ENCODE measurements at regions not wholly inside any gene's neighbourhood (a gene's known extent, or its start where the extent isn't known, plus 50 kb on each side); places are given as distances from the start of the nearest gene placed in this dataset.
A peak's percentile ranks its signal among the peaks of the same experiment; 100 is the strongest.

DNA sequence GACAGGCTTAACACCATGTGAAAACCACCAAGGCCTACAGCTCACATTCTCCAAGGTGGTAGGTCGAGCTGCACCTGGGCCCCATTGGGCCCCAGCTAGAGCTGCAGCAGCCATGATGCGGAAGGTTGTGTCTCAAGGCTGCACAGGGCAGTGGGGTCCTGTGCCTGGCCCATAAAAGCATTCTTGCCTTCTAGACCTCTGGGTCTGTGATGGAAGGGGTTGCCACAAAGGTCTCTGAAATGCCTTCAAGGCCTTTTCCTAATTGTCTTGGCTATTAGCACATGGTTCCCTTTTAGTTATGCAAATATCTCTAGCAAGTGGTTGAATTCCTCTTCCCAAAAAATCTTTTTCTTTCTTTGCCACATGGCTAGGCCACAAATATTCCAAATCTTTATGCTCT, 52.5 kb upstream of the C11orf58 start:
- no peak for DNase-seq (ENCODE audit: low spot score)

DNA sequence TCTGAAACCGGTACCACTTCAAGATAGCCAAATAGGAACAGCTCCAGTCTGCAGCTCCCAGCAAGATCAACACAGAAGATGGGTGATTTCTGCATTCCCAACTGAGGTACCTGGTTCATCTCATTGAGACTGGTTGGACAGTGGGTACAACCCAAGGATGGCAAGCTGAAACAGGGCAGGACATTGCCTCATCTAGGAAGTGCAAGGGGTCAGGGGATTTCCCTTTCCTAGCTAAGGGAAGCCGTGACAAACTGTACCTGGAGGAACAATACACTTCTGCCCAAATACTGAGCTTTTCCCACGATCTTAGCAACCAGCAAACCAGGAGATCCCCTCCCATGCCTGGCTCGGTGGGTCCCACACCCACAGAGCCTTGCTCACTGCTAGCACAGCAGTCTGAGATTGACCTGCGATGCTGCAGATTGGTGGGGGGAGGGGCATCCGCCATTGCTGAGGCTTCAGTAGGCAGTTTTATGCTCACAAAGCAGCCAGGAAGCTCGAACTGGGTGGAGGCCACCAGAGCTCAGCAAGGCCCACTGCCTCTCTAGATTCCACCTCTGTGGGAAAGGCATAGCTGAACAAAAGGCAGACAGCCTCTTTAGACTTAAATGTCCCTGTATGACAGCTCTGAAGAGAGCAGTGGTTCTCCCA, 59.9 kb upstream of the C11orf58 start:
- no peak for DNase-seq (ENCODE audit: low spot score)

DNA sequence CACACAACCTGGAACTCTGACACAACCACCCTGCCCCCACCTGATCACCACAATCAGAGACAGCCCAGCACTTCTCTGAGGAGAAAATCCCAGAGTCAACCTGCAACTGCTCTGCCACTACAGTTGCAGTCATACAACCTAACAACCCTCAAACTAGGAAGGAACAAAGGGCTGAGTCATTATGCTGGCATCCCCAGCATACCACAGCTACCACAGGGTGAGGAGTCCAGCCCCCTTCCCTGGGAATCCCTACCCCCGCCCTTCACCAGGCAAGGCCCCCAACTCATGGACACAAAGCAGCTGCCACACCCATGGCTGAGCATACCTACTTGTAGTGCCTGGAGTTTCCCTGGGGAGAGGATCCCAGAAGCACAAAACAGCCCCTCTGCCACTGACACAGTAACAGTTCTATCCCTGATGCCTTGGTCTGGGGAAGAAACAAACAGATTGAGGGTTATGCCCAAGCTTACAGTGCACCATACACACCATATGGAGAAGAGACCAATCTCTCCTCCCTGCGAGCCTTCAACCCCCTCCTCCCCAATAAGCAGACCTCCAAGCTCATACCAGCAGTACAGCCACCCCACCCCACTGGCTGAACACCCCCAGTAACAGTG, 68.5 kb upstream of the C11orf58 start:
- DNase-seq (ENCODE audit: low spot score): no peak

DNA sequence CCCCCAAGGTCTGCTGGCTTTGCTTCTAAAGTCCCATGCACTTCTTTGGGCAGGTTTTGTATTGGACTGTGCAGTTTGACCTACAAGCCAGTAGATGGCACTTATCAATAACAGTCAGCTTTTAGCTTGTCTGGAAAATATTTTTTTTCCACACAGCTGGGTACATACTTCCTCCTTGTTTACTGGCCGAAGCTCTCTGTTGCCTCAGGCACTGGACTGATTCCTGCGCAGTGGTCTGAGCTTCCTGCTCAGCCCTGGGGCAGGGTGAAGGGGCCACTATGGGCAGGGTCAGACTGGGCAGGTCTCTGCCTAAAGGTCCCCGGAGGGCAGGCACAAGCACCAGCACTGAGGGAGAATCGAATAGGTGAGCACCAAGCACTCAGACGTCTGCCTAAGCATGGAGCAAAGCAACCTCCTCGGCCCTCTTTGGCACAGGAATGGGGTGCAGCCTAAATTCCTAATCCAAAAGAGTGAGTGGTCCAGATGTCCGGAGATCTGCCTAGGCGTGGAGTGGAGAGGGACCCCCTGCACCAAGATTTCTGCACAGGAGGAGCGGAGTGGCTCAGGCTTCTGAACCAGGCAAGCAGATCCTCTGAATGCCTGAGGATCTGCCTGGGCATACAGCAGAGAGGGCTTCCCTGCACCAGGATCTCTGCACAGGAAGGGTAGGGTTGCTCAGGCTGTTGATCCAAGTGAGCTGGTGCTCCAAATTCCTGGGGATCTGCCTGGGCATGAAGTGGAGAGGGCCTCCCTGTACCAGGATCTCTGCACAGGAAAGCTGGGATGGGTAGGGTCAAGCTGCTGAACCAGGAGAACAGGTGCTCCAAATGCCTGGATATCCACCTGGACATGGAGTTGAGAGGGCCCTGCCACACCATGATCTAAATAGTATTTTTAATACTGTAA, 105.9 kb upstream of the C11orf58 start:
- peak; percentile 45 for DNase-seq (ENCODE audit: low spot score)

DNA sequence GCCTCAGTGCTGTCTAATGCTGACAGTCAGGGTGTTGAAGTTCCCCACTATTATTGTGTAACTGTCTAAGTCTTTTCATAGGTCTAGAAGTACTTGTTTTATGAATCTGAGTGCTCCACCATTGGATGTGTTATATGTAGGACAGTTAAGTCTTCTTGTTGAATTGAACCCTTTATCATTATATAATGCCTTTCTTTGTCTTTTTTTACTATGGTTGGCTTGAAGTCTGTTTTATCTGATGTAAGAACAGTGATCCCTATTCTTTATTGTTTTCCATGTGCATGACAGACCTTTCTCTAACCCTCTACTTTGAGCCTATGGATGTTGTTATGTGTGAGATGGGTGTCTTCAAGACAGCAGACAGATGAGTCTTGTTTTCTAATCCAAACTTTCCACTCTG, 107.8 kb upstream of the C11orf58 start:
- DNase-seq (ENCODE audit: low spot score): no peak

DNA sequence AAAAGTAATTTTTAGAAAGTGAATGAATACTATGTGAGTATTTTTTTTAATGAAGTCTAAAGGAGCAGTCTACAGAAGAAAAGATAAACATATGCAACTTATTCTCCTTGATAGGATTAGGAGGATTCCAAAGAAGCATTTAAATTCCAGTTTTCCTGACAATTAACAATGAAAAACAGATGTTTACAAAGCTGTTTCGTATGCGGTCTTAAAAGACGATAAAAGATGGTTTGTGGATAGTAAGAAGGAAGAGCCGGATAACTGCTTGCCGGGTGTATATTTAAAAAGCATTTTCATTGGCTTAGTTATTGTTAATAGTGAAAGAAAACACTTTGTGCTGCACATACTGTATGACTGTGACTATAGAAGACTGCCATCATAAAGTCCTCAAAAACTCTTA, 120.0 kb upstream of the C11orf58 start:
- no peak for DNase-seq (ENCODE audit: low spot score)

DNA sequence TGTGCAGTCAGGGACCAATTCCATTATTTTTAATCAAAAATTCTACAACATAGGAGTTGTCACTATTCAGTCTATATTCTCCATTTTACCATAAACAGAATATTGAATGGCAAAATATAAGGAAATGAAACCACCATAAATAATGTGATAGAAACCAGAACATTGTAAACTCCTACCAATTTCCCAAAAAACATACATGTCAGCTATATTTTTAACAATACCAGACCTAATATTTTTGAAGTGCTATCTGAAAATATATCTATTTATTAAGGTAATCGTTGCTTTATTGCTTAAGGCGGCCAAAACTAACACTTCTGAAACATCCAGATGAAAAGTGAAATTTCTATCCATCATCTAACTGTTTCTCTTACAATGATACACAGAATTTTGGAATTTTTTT, 123.0 kb upstream of the C11orf58 start:
- DNase-seq (ENCODE audit: low spot score): no peak

DNA sequence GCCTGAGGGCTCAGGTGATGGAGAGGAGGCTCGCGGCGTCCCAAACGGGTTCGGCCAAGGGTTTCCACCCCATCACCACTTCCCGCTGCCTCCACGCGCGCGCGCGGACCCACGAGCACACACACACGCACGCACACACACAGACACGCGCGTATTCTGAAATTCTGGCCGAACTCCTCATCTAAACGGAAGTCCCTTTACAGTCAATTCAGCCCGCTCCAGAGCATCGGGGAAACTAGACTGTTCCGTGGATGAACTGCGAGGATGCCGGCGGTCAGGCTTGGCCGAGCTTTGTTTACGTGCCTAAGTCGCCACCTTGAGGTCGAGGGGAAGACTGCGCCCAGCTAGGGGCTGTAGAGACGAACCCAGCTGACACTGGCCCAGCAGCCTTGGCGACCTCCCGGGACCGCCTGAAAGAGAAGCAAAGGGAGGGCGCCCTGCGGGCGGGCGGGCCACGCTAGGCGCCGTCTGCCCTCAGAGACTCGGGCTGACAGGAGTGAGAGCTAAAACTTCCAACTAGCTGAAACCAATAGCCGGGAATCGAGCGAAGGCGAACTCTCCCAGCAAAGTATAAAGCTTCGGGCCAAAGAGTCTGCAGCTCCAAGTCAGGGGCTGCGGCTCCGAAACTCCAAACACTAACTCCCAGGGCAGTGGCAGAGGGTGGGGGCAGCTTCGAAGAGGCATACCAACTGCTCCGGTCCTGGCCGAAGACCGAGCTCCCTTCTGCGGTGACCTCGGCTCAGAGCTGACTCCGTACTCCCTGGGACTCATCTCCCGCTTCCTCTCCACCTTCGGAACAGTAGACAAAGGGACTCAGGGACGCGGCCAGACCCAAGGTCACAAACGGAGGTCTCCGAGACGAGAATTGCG, 124.7 kb upstream of the C11orf58 start:
- DNase-seq (ENCODE audit: low spot score): peak; percentile 72

DNA sequence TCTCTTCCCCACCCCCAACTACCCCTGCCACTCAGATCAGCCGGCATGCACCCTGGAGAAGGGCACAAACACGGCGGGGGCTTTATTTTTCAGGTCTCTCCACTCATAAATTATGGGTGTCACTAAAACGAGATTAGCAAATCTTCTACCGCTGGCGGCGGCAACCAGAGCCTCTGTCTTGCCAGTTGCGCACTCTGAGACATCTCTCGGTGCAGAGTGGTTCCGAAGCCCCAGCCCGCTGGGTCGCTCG, 125.3 kb upstream of the C11orf58 start:
- no peak for DNase-seq (ENCODE audit: low spot score)

DNA sequence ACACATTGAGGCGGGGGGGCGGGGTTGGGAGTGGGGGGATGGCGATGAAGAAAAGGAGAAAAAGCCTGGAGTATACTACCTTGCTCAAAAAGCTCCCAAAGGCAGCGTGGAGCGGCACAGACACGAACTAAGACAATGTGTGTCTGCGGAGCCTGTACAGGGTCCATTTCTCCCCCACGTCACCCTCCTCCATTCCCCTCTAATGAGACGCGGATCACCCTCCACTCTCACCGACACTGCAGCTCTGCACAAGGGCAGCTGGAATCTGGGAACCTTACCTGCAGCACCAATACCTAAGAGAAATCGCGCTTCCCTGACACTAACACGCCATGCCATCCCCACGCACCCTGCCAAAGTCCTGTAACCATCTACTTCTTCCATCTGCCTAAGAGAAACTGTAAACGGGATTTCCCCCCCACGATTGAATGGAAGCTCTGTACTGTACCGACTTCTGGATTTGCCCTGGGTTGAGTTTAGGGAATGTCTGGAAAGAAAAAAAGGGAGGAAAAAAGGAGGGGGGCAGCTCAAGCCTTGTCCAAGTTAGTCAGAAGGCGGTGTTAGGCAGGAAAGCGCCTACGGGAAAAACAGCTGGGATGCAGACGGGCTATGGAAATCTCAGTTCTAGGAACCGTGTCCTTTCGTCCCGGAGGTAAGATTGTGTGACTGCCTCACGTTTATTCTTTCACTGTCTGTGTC, 125.7 kb upstream of the C11orf58 start:
- DNase-seq (ENCODE audit: low spot score): no peak

DNA sequence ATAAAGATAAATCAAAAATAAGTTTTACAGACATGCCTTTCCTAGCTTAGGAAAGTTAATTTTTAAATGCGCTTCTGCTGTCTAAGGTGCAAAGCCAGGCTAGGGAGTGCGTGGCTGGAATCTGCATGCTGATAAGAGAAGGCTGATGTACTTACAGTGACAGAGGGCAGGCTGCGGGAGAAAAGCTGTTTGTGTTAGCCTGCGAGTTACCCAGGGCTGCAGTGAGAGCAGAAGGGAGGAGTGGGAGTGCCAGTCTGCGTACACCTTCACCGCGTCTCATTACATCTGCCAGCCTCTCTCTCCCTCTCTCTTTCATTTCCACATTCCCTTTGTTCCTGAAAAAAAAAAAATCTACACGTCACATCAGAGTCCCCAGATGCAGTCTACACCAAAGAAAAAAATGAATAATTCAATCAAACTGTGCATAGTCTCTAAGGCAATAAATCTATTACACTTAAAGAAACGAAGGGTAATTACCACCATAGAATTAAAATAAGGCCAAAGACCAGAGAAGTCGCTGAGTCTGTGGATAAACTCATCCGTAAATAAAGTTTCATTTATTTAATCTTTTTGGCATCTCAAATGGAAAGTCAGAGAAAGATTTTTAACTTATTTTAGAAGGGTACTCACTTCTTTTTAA, 126.4 kb upstream of the C11orf58 start:
- no peak for DNase-seq (ENCODE audit: low spot score)

DNA sequence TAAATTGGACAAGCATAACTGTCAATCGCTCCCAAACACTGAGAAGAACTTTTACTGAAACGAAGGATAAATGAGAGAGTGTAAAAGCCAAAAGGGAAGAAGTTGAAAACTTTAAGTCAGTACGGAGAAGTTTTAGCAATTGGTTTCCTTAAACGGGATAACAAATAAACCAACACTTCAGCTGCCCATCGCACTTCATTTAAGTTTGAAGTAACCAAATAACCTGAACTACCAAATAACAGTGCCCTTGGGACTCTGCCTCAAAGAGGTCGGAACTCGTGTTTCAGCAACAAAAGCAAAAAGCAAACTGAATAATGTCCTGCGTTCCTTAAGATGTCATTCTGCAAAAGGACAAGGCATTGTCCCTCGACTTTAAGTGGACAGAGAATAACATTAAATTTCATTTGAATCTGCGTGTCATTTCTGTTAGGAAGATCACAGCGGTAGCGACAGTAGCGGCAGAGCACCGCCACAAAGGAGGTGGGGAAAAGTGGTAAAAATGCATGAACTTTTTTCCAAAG, 127.0 kb upstream of the C11orf58 start:
- no peak for DNase-seq (ENCODE audit: low spot score)

DNA sequence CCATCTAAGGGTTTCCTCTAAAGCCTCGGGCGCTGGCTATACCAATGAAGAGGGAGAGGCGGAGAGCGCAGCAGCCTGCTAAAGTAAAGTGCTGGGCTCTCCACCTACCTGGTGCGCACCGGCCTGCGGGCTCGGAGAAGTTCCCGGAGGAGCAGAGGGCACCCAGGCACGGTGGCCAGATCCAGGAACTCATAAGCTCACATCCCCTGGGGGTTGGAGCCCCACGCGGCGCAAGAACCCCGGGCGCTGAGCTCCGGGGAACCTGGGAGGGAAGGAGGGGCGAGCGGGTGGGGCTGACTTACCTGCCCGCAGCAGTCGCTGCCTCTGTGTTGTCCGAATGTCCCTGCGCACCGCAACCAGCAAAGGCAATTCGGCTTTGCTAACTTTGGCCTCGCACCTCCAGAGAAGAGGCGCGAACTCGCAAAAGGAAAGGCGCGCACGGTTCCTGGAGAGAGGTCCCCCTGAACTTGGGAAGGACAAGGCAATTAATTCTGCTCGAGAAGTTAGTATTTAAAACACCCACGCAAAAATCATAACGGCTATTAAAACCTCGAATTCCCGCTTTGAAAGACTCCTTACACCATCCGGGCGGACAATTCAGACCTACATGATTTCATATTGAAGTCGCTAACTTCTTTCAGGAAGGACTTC, 127.6 kb upstream of the C11orf58 start:
- no peak for DNase-seq (ENCODE audit: low spot score)

DNA sequence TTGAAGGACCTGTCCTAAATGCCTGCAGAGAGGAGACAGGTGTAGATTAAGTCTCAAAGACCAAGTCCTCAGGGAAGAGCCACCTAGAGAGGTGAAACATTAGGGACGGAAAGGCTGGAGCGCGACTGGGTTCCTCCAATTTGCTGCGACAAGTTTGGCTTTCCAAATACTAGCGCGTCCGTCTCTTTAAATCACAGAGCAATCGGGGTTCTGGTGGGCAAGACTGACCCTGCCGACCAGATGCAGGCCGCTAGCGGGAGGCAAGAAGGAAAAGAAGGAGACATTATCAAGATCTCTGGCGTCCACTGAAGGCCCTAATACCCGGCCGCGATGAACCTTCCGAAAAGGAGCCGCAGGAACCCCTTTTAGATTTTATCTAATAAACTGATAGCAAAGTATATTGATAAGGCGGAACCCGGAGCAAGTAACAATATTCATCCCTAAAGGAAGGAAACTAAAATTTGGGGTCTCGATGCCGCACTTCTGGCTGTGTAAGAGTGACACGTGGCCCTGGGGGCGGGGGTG, 128.2 kb upstream of the C11orf58 start:
- no peak for DNase-seq (ENCODE audit: low spot score)

DNA sequence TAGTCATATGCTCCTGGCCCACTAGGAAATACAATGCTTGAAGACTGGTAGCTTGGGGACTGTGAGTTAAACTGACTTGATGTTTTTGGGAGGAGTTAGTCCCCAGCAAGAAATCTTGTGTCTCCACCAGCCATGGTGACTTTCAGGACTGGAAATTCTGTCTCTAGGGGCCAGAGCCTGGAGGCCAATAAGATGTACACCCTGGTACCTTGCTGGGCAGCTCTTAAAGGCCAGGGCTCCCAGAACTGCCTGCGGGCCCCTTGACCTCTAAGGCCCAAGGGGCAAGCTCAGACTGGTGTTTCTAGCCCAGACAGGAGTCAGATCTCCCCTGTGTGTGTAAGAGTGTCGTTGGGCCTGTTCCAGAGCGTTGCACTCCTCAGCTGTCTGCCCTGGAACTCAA, 128.7 kb upstream of the C11orf58 start:
- no peak for DNase-seq (ENCODE audit: low spot score)

DNA sequence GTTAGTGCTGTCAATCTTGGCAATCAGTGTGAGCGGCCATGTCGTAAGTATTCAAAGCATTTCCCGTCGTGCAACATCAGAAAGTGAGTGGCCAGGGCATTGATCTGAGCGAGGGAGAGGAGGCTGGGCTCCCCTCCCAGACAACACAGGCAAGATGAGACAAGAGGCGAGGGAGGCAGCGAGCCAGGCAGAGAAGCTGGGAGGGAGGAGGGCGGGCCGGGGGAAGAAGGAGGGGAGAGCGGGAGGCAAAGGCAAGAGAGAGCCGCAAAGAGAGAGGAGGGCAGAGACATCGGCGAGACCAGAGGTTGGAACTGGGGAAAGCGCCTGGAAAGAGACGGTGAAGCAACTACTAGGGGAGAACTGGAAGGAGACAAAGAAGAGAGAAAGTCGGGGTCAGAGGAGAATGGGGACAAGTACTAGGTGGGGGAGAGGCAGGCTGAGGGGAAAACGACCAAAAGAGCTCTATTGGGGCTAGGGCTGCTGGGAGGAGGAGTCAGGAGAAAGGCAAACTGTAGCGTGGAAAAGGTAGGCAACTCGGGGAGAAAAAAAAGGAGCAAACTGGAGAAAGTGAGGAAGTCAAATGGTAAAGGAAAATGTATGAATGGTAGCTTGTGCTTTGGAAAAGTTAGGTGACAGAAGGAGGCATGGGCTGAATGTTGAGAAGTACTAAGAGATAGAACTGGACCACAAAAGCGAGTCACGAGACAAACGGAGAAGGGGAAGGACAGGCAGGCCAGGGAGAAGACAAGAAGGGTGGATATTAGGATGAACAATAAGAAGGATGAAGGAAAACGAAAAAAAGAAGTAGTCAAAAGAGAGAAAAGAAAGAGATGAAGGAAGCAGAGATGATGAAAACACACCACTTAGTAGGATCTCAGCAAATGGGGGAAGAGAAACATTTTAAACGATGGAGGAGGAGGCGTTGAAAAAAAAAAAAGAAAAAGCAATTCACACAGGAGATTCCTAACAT, 130.5 kb upstream of the C11orf58 start:
- DNase-seq (ENCODE audit: low spot score): no peak

DNA sequence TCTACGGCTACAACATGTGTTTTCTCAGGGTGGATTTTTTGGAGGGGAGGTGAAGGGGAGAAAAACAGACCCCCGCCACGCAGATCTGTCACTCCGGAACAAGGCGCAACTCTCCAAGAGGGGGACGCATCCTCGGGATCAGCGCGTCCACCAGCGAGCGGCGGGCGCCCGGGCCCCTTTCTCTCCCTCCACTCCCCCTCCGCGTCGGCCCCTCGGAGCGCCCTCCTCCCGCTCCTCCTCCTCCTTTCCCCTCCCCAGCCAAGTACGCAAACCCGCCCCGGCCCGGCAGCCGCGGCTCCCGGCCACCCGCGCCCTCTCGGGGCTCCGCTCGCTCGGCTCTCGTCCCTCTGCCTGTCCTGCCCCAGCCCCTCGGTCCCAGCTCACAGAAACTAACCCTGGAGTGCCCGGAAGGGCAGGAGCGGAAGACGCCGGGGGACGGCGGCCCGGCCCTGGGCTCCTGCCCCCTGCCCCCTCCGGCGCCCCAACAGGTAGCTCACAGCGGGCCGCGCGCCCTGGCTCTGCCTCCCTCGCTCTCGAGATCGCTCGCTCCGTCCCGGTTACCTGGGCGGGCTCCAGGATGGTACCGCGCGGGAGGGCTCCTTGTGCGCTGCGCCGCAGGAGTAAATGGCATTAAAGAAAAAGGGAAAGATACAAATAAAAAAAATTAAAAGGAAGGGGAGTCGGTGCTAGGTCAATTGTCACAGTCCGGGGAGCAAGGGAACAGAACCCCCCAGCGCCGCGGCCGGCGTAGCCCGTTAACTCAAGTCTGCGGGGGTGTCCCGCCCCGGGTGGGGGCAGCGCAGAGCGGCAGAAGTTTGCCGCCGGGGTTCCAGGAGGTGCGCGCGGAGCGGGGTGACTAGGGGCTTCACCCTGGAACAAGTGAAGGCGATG, 131.4 kb upstream of the C11orf58 start:
- no peak for DNase-seq (ENCODE audit: low spot score)
